ENCODE measurements at regions not wholly inside any gene's neighbourhood (a gene's known extent, or its start where the extent isn't known, plus 50 kb on each side); places are given as distances from the start of the nearest gene placed in this dataset.

- Mint-ChIP-seq H3K36me3 (ENCODE audit: low read depth) (no peaks in the 10 kb centered on the region), H3K9me3 (ENCODE audit: low read depth) (no peaks in the 10 kb centered on the region), H3K4me3 (ENCODE audit: unreplicated experiment) (no peak overlapping the region), H3K27me3 (ENCODE audit: low read depth) (no peaks in the 10 kb centered on the region), H3K27ac (ENCODE audit: unreplicated experiment) (no peak overlapping the region), H3K4me1 (ENCODE audit: low read depth) (no peaks in the 10 kb centered on the region)
- DNase-seq (ENCODE audit: low spot score) = no peak
- TF ChIP-seq, protein P1, sequence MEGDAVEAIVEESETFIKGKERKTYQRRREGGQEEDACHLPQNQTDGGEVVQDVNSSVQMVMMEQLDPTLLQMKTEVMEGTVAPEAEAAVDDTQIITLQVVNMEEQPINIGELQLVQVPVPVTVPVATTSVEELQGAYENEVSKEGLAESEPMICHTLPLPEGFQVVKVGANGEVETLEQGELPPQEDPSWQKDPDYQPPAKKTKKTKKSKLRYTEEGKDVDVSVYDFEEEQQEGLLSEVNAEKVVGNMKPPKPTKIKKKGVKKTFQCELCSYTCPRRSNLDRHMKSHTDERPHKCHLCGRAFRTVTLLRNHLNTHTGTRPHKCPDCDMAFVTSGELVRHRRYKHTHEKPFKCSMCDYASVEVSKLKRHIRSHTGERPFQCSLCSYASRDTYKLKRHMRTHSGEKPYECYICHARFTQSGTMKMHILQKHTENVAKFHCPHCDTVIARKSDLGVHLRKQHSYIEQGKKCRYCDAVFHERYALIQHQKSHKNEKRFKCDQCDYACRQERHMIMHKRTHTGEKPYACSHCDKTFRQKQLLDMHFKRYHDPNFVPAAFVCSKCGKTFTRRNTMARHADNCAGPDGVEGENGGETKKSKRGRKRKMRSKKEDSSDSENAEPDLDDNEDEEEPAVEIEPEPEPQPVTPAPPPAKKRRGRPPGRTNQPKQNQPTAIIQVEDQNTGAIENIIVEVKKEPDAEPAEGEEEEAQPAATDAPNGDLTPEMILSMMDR (IDR thresholded peaks at IDR 0.05) = no peak
Observed at GRCh38 chr6:62914530-62914929, 296.7 kb upstream of the FKBP1C start.

- DNase-seq (ENCODE audit: low spot score) = no peak
- H3K36me3 Mint-ChIP-seq (ENCODE audit: low read depth) = no peaks in the 10 kb centered on the region
- no peaks in the 10 kb centered on the region for H3K9me3 Mint-ChIP-seq (ENCODE audit: low read depth)
- H3K27ac Mint-ChIP-seq (ENCODE audit: unreplicated experiment) = no peak overlapping the region
- no peak overlapping the region for H3K4me3 Mint-ChIP-seq (ENCODE audit: unreplicated experiment)
- H3K4me1 Mint-ChIP-seq (ENCODE audit: low read depth) = no peaks in the 10 kb centered on the region
- TF ChIP-seq, protein P1 (IDR thresholded peaks at IDR 0.05) = no peak
- H3K27me3 Mint-ChIP-seq (ENCODE audit: low read depth) = no peaks in the 10 kb centered on the region
Observed at GRCh38 chr6:62923728-62924127, 287.5 kb upstream of the FKBP1C start.

DNA sequence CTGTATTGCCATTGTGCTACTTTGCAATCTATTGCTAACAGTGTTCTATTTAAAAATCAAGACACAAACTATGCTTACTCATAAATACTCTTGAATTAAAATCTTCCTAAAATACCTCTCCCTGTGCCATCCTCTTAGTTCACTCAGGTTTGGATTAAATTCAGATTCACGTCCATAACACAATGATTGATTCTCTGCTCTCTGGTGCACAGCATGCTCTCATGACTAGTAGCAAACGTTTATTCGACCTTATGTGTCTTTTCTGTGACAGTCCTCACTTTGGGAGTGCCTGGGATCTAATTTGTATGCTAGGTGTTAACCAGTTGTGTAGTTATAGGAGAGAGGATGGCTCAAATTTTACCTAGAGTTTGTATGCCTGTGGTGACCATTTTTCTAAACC, 270.4 kb upstream of the FKBP1C start:
- H3K27me3 Mint-ChIP-seq (ENCODE audit: low read depth) = peaks cover 3% of the 10 kb centered on the region
- no peaks in the 10 kb centered on the region for H3K4me1 Mint-ChIP-seq (ENCODE audit: low read depth)
- TF ChIP-seq, protein P1 (IDR thresholded peaks at IDR 0.05) = no peak
- DNase-seq (ENCODE audit: low spot score) = no peak
- no peak overlapping the region for H3K27ac Mint-ChIP-seq (ENCODE audit: unreplicated experiment)
- no peak overlapping the region for H3K4me3 Mint-ChIP-seq (ENCODE audit: unreplicated experiment)
- H3K36me3 Mint-ChIP-seq (ENCODE audit: low read depth) = no peaks in the 10 kb centered on the region
- no peaks in the 10 kb centered on the region for H3K9me3 Mint-ChIP-seq (ENCODE audit: low read depth)

DNA sequence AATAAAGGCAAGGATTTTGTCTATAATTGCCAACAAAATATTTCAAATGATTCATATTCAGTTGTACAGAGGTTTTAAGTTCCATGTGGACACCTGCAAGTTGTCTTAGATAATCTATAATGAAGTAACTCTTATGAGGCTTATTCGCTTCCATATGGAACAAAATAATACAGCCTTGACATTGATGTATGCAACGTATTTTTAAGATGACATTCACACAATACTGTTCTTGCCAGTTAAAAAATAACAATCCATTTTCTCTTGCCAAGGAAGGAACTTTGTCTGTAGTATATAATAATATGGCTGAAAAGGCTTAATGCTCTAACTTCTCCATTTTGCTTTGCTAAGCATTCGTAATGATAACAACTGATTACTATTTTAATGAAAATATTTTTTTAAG, 269.3 kb upstream of the FKBP1C start:
- no peaks in the 10 kb centered on the region for H3K4me1 Mint-ChIP-seq (ENCODE audit: low read depth)
- H3K9me3 Mint-ChIP-seq (ENCODE audit: low read depth) = no peaks in the 10 kb centered on the region
- no peak overlapping the region for H3K4me3 Mint-ChIP-seq (ENCODE audit: unreplicated experiment)
- peaks cover 3% of the 10 kb centered on the region for H3K27me3 Mint-ChIP-seq (ENCODE audit: low read depth)
- TF ChIP-seq, protein P1 (IDR thresholded peaks at IDR 0.05) = no peak
- no peak for DNase-seq (ENCODE audit: low spot score)
- H3K36me3 Mint-ChIP-seq (ENCODE audit: low read depth) = no peaks in the 10 kb centered on the region
- no peak overlapping the region for H3K27ac Mint-ChIP-seq (ENCODE audit: unreplicated experiment)

GRCh38 chr6:62968834-62969233, 242.4 kb upstream of the FKBP1C start:
- H3K36me3 Mint-ChIP-seq (ENCODE audit: low read depth) = no peaks in the 10 kb centered on the region
- H3K4me3 Mint-ChIP-seq (ENCODE audit: unreplicated experiment) = no peak overlapping the region
- TF ChIP-seq, protein P1 (IDR thresholded peaks at IDR 0.05) = no peak
- peaks cover 4% of the 10 kb centered on the region for H3K27me3 Mint-ChIP-seq (ENCODE audit: low read depth)
- no peak overlapping the region for H3K27ac Mint-ChIP-seq (ENCODE audit: unreplicated experiment)
- H3K9me3 Mint-ChIP-seq (ENCODE audit: low read depth) = peaks cover 3% of the 10 kb centered on the region
- no peaks in the 10 kb centered on the region for H3K4me1 Mint-ChIP-seq (ENCODE audit: low read depth)
- DNase-seq (ENCODE audit: low spot score) = no peak
